PC-3 (cell line): ENCODE measurements at regions not wholly inside any gene's neighbourhood (a gene's known extent, or its start where the extent isn't known, plus 50 kb on each side); places are given as distances from the start of the nearest gene placed in this dataset.

Experiments used
- ATAC-seq: fragments of 200-7000 bp; cut with Tn5 transposase; 2 replicates; pipeline ENCODE4 v1.9.1; 2020; ENCODE audit warnings: mild to moderate bottlenecking, moderate library complexity
- BruUV-seq: library from RNA; stranded (reverse); fragments of 400-500 nt; replicated peaks from 2 replicates; lab custom pipeline; 2021; lab: Mats Ljungman, UMichigan
- CTCF ChIA-PET: fragments of 300-600 bp; sonication (Branson Sonifier 250); formaldehyde crosslinking; loops from one replicate; lab custom pipeline; 2022; ENCODE audit warnings: antibody characterized with exemption; lab: Charles Lee
- POLR2A ChIA-PET: fragments of 300-600 bp; sonication (Branson Sonifier 250); formaldehyde crosslinking; loops from one replicate; lab custom pipeline; 2022; ENCODE audit warnings: antibody characterized with exemption; ENCODE audit not compliant: unreplicated experiment; lab: Charles Lee
- DNase-seq: peaks from one replicate; pipeline ENCODE4 v3.0.0-alpha.2; 2015
- H2AFZ ChIP-seq: fragments of 300-600 bp; sonication (generic); 2 replicates; pipeline ENCODE4 v1.6.0; 2016; ENCODE audit warnings: antibody characterized with exemption, low read length
- H3F3A ChIP-seq: fragments of 300-600 bp; sonication (generic); one replicate; pipeline ENCODE4 v1.6.0; 2017; ENCODE audit warnings: antibody characterized with exemption, low read length, control low read depth, mild to moderate bottlenecking; ENCODE audit not compliant: unreplicated experiment
- H3K27ac ChIP-seq: fragments of 300-600 bp; sonication (generic); 2 replicates; pipeline ENCODE4 v1.5.1; 2016; ENCODE audit warnings: mild to moderate bottlenecking, low read length
- H3K27me3 ChIP-seq: fragments of 300-600 bp; sonication (generic); 2 replicates; pipeline ENCODE4 v1.6.1; 2016; ENCODE audit warnings: low read length, mixed read lengths
- H3K36me3 ChIP-seq: fragments of 300-600 bp; sonication (generic); 2 replicates; pipeline ENCODE4 v1.6.1; 2016; ENCODE audit warnings: low read depth, mixed run types, low read length, mixed read lengths
- H3K4me1 ChIP-seq: fragments of 300-600 bp; sonication (generic); 2 replicates; pipeline ENCODE4 v1.5.1; 2016; ENCODE audit warnings: low read length; ENCODE audit not compliant: insufficient read depth
- H3K4me2 ChIP-seq: fragments of 300-600 bp; sonication (generic); 2 replicates; pipeline ENCODE4 v1.6.0; 2016; ENCODE audit warnings: low read length
- H3K4me3 ChIP-seq: fragments of 300-600 bp; sonication (generic); 2 replicates; pipeline ENCODE4 v1.5.1; 2016; ENCODE audit warnings: mild to moderate bottlenecking, low read length, mixed read lengths
- H3K79me2 ChIP-seq: fragments of 300-600 bp; sonication (generic); 2 replicates; pipeline ENCODE4 v1.6.1; 2017; ENCODE audit warnings: low read length, mixed read lengths
- H3K9ac ChIP-seq: fragments of 300-600 bp; sonication (generic); 2 replicates; pipeline ENCODE4 v1.6.0; 2016; ENCODE audit warnings: mild to moderate bottlenecking, low read length
- H3K9me2 ChIP-seq: fragments of 300-600 bp; sonication (generic); replicated peaks from 2 replicates; pipeline ENCODE4 v1.6.1; 2016; ENCODE audit warnings: mixed run types, low read length, mixed read lengths
- H3K9me3 ChIP-seq: fragments of 300-600 bp; sonication (generic); 2 replicates; pipeline ENCODE4 v1.6.1; 2016; ENCODE audit warnings: low read length, mixed read lengths
- H4K20me1 ChIP-seq: fragments of 300-600 bp; sonication (generic); 2 replicates; pipeline ENCODE4 v1.6.1; 2016; ENCODE audit warnings: low read length, mixed read lengths
- EZH2 ChIP-seq: fragments of 300-600 bp; sonication (generic); IDR thresholded peaks from one replicate; pipeline ENCODE4 v1.6.1; 2017; ENCODE audit warnings: antibody characterized with exemption, mild to moderate bottlenecking, low read length; ENCODE audit not compliant: unreplicated experiment
- EZH2phosphoT487 ChIP-seq: fragments of 300-600 bp; sonication (generic); IDR thresholded peaks from 2 replicates; pipeline ENCODE4 v1.6.1; 2018; ENCODE audit warnings: mild to moderate bottlenecking, antibody characterized with exemption, low read length, borderline replicate concordance
- intact Hi-C: fragments of 100-400 bp; cut with micrococcal nuclease; formaldehyde crosslinking; loops from 2 replicates; pipeline ENCODE4 v1.9.0; 2023
- TF ChIP-seq, protein P1 (sequence below): fragments of 300-600 bp; sonication (generic); conservative IDR thresholded peaks from 2 replicates; pipeline ENCODE4 v1.5.1; 2017; ENCODE audit warnings: antibody characterized with exemption, low read depth, mild to moderate bottlenecking, low read length

DNA sequence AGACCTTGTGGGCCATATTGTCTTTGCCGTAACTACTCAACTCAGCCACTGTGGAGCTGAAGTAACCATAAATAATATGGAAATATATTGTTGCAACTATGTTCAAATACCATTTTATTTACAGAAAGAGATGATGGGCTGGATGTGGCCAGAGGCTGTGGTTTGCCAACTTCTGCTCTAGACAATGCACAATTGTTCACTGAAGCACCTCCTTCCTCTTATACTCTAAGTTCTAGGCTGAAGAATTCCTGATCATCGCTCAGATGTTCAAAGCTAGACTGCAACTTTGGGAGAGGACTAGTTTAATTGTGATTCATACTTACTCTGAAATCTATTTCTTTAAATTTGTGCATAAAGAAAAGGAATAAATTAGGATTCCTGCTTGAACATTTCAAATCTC, 245.0 kb downstream of the TAF11L14 start:
- no TSS peak for BruUV-seq
- CTCF ChIA-PET, result no interaction called here

DNA sequence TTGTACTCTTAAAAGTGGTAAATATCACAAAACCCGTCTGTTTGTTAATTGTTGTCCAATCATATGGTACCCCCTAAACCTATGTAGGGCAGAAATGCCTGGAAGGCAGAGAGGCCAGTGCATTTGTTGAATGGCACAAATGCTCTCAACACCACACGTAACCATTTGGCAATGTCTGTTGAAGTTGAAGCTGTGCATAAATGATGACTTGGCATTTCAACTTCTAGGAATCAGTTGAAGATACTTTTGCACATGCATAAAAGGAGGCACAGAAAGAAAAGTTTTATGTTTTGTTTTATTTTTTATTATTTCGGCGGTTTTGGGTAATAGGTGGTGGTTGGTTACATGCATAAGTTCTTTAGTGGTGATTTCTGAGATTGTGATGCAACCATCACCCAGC, 246.6 kb downstream of the TAF11L14 start:
- no peak overlapping the region for H2AFZ ChIP-seq
- ChIA-PET POLR2A (no interaction called here), CTCF (no interaction called here)
- H3K9me2 ChIP-seq, result no peaks in the 10 kb centered on the region
- TF ChIP-seq, protein P1, sequence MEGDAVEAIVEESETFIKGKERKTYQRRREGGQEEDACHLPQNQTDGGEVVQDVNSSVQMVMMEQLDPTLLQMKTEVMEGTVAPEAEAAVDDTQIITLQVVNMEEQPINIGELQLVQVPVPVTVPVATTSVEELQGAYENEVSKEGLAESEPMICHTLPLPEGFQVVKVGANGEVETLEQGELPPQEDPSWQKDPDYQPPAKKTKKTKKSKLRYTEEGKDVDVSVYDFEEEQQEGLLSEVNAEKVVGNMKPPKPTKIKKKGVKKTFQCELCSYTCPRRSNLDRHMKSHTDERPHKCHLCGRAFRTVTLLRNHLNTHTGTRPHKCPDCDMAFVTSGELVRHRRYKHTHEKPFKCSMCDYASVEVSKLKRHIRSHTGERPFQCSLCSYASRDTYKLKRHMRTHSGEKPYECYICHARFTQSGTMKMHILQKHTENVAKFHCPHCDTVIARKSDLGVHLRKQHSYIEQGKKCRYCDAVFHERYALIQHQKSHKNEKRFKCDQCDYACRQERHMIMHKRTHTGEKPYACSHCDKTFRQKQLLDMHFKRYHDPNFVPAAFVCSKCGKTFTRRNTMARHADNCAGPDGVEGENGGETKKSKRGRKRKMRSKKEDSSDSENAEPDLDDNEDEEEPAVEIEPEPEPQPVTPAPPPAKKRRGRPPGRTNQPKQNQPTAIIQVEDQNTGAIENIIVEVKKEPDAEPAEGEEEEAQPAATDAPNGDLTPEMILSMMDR, result no peak
- H3K9me3 ChIP-seq, result no peaks in the 10 kb centered on the region
- no peak overlapping the region for H3K4me3 ChIP-seq
- no peaks in the 10 kb centered on the region for H3K36me3 ChIP-seq
- intact Hi-C loops, result no loop called here
- ATAC-seq (no peak), DNase-seq (no peak)
- no TSS peak for BruUV-seq
- peaks cover 27% of the 10 kb centered on the region for H3K4me1 ChIP-seq
- H3K4me2 ChIP-seq, result no peak overlapping the region
- no peaks in the 10 kb centered on the region for H3K79me2 ChIP-seq
- H3K27ac ChIP-seq, result no peak overlapping the region
- no peaks in the 10 kb centered on the region for H3F3A ChIP-seq
- no peak overlapping the region for H3K9ac ChIP-seq
- H4K20me1 ChIP-seq, result no peaks in the 10 kb centered on the region
- H3K27me3 ChIP-seq, result no peaks in the 10 kb centered on the region

More for the DNA sequence above, 245.0 kb downstream of the TAF11L14 start:
- H2AFZ ChIP-seq, result no peak overlapping the region
- no peak overlapping the region for H3K9ac ChIP-seq
- DNase-seq (peak; percentile 77), ATAC-seq (peak; percentile 65)
- no peaks in the 10 kb centered on the region for H3F3A ChIP-seq
- H3K9me3 ChIP-seq, result no peaks in the 10 kb centered on the region
- no peaks in the 10 kb centered on the region for H3K36me3 ChIP-seq
- H4K20me1 ChIP-seq, result no peaks in the 10 kb centered on the region
- intact Hi-C loops, result no loop called here
- POLR2A ChIA-PET, result no interaction called here
- no peak overlapping the region for H3K4me3 ChIP-seq
- 0 out of 2 replicates have a peak overlapping the region, but pooled peaks have one; percentile 8 for H3K27ac ChIP-seq
- H3K27me3 ChIP-seq, result no peaks in the 10 kb centered on the region
- no peaks in the 10 kb centered on the region for H3K79me2 ChIP-seq
- peaks cover 27% of the 10 kb centered on the region for H3K4me1 ChIP-seq
- TF ChIP-seq, protein P1, result no peak
- TF ChIP-seq EZH2phosphoT487 (no peak), EZH2 (no peak)
- 0 out of 2 replicates have a peak overlapping the region, but pooled peaks have one; percentile 0 for H3K4me2 ChIP-seq
- no peaks in the 10 kb centered on the region for H3K9me2 ChIP-seq

DNA sequence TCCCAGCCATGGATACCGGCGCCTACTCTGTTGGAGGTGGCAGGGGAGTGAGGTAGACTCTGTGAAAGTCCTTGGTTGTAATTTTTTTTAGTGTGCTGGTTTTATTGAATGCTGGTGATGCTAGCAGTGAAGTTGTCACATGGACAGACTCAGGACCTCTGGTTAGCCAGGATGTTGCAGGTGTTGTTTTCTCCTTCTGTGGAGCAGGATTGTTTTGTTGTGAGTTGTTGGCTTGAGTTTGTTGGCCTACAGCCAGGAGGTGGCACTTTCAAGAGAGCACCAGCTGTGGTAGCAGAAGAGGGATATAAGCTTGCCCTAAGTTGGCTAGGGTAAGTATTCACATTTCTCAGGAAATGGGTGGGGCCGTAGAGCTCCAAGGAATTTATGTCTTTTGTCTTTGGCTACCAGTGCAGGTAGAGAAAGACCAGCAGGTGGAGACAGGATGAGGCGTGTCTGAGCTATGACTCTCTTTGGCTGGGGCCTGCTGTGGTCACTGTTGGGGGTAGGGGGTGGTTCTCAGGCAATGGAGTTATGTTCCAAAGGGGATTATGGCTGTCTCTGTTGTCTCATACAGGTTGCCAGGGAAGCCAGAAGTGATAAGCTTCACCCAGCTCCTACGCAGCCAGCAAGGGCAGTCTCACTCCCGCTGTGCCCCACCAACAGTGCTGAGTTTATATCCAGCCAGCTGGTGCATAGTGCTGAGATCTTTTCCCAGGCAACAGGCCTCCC, 248.7 kb downstream of the TAF11L14 start:
- TF ChIP-seq, protein P1, result peak; percentile 50
- TF ChIP-seq EZH2, result no peak
- Histone ChIP-seq H3K79me2 (no peaks in the 10 kb centered on the region), H3K27me3 (no peaks in the 10 kb centered on the region), H3K9me2 (no peaks in the 10 kb centered on the region), H3K36me3 (no peaks in the 10 kb centered on the region), H3K9ac (no peak overlapping the region), H3K4me1 (peaks cover 27% of the 10 kb centered on the region), H3K27ac (no peak overlapping the region), H2AFZ (no peak overlapping the region), H3K4me3 (no peak overlapping the region), H3K4me2 (no peak overlapping the region), H3K9me3 (no peaks in the 10 kb centered on the region), H4K20me1 (no peaks in the 10 kb centered on the region), H3F3A (no peaks in the 10 kb centered on the region)
- peak; percentile 81 for DNase-seq
- intact Hi-C loops, result no loop called here
- BruUV-seq, result no TSS peak
- ATAC-seq, result peak; percentile 63
- ChIA-PET POLR2A (no interaction called here), CTCF (interaction anchor here (0.5 to 0.6 kb wide), 2 partner anchors 12 to 68 kb away, joined by 3 to 6 read pairs; no protein-coding TSS in a partner anchor)
